OCI-LY7 (cell line): ENCODE measurements at regions not wholly inside any gene's neighbourhood (a gene's known extent, or its start where the extent isn't known, plus 50 kb on each side); places are given as distances from the start of the nearest gene placed in this dataset.

Experiments
- BruUV-seq: library from RNA; stranded (reverse); fragments of 400-500 nt; replicated peaks from 2 replicates; lab custom pipeline; 2021; lab: Mats Ljungman, UMichigan
- CTCF ChIA-PET: fragments of 300-600 bp; sonication (Branson Sonifier 250); formaldehyde crosslinking; loops from one replicate; lab custom pipeline; 2022; ENCODE audit warnings: antibody characterized with exemption; ENCODE audit not compliant: unreplicated experiment; lab: Charles Lee
- POLR2A ChIA-PET: fragments of 300-600 bp; sonication (Branson Sonifier 250); formaldehyde crosslinking; loops from one replicate; lab custom pipeline; 2022; ENCODE audit warnings: antibody characterized with exemption; lab: Charles Lee
- DNase-seq: peaks from one replicate; pipeline ENCODE4 v3.0.0-alpha.2; 2015; ENCODE audit warnings: low spot score
- H2AFZ ChIP-seq: fragments of 200-600 bp; sonication (generic), shearing (Covaris generic); 2 replicates; pipeline ENCODE4 v1.6.1; 2014; ENCODE audit warnings: mild to moderate bottlenecking, antibody characterized with exemption, low read length, moderate library complexity
- H3K27ac ChIP-seq: fragments of 200-600 bp; sonication (generic); 2 replicates; pipeline ENCODE4 v1.5.1; 2014; ENCODE audit warnings: mixed run types, low read depth, mild to moderate bottlenecking, moderate library complexity, low read length, inconsistent platforms; ENCODE audit not compliant: poor library complexity, severe bottlenecking
- H3K36me3 ChIP-seq: fragments of 200-600 bp; sonication (generic); 2 replicates; pipeline ENCODE4 v1.6.1; 2014; ENCODE audit warnings: mild to moderate bottlenecking, antibody characterized with exemption, low read length, moderate library complexity, mixed read lengths; ENCODE audit not compliant: insufficient read depth
- H3K4me1 ChIP-seq: fragments of 200-600 bp; sonication (generic); 2 replicates; pipeline ENCODE4 v1.5.1; 2014; ENCODE audit warnings: mild to moderate bottlenecking, low read length; ENCODE audit not compliant: insufficient read depth, poor library complexity, severe bottlenecking
- H3K4me2 ChIP-seq: fragments of 200-600 bp; sonication (generic); 2 replicates; pipeline ENCODE4 v1.6.1; 2014; ENCODE audit warnings: mild to moderate bottlenecking, low read length
- H3K4me3 ChIP-seq: fragments of 200-600 bp; sonication (generic); 2 replicates; pipeline ENCODE4 v1.5.1; 2014; ENCODE audit warnings: mild to moderate bottlenecking, low read depth, low read length; ENCODE audit not compliant: poor library complexity, severe bottlenecking
- H3K79me2 ChIP-seq: fragments of 200-600 bp; sonication (generic); 2 replicates; pipeline ENCODE4 v1.6.1; 2016; ENCODE audit warnings: low read depth, mild to moderate bottlenecking, low read length, moderate library complexity, mixed read lengths; ENCODE audit not compliant: insufficient read depth
- H3K9me2 ChIP-seq: fragments of 200-600 bp; sonication (generic); 2 replicates; pipeline ENCODE4 v1.6.1; 2016; ENCODE audit warnings: mild to moderate bottlenecking, low read length, mixed read lengths; ENCODE audit not compliant: insufficient read depth
- H3K9me3 ChIP-seq: fragments of 200-600 bp; sonication (generic); 2 replicates; pipeline ENCODE4 v1.6.1; 2014; ENCODE audit warnings: mild to moderate bottlenecking, mixed run types, low read length, mixed read lengths
- H4K20me1 ChIP-seq: fragments of 200-600 bp; sonication (generic); 2 replicates; pipeline ENCODE4 v1.6.1; 2014; ENCODE audit warnings: mild to moderate bottlenecking, antibody characterized with exemption, low read length, moderate library complexity, mixed read lengths; ENCODE audit not compliant: insufficient read depth
- CTCF ChIP-seq: fragments of 200-600 bp; sonication (generic); conservative IDR thresholded peaks from 2 replicates; pipeline ENCODE4 v1.5.1; 2014; ENCODE audit warnings: mild to moderate bottlenecking, antibody characterized with exemption, low read length, moderate library complexity, mixed read lengths
- EZH2phosphoT487 ChIP-seq: fragments of 200-600 bp; sonication (generic); IDR thresholded peaks from 2 replicates; pipeline ENCODE4 v1.6.1; 2018; ENCODE audit warnings: low read depth, borderline replicate concordance, mild to moderate bottlenecking, mixed run types, antibody characterized with exemption, low read length, moderate library complexity, mixed read lengths
- intact Hi-C: fragments of 100-400 bp; cut with micrococcal nuclease; formaldehyde crosslinking; loops from one replicate; pipeline ENCODE4 v1.10.0; 2022; ENCODE audit not compliant: unreplicated experiment

- TF ChIP-seq EZH2phosphoT487, result no peak
- no peak for TF ChIP-seq CTCF
- no TSS peak for BruUV-seq
- intact Hi-C loops, result no loop called here
- H3K9me2 ChIP-seq, result no peaks in the 10 kb centered on the region
- no peak overlapping the region for H3K4me2 ChIP-seq
- CTCF ChIA-PET, result no interaction called here
- no peaks in the 10 kb centered on the region for H3K4me1 ChIP-seq
- no peak overlapping the region for H3K4me3 ChIP-seq
- no peaks in the 10 kb centered on the region for H3K9me3 ChIP-seq
- no peaks in the 10 kb centered on the region for H4K20me1 ChIP-seq
- no peak for DNase-seq
- H3K27ac ChIP-seq, result no peak overlapping the region
- H2AFZ ChIP-seq, result no peak overlapping the region
- no peaks in the 10 kb centered on the region for H3K36me3 ChIP-seq
- H3K79me2 ChIP-seq, result no peaks in the 10 kb centered on the region
- POLR2A ChIA-PET, result no interaction called here
Measured at GRCh38 chr11:28939381-28939780, 831.2 kb downstream of the METTL15 start.

GRCh38 chr11:28938091-28938490 lies 829.9 kb downstream of the METTL15 start:
- H3K4me1 ChIP-seq, result no peaks in the 10 kb centered on the region
- no peak overlapping the region for H3K27ac ChIP-seq
- no peak for TF ChIP-seq CTCF
- no peaks in the 10 kb centered on the region for H3K36me3 ChIP-seq
- H3K9me2 ChIP-seq, result no peaks in the 10 kb centered on the region
- intact Hi-C loops, result no loop called here
- no peaks in the 10 kb centered on the region for H3K9me3 ChIP-seq
- no peaks in the 10 kb centered on the region for H3K79me2 ChIP-seq
- no peak overlapping the region for H2AFZ ChIP-seq
- no peak overlapping the region for H3K4me2 ChIP-seq
- no peak overlapping the region for H3K4me3 ChIP-seq
- no TSS peak for BruUV-seq
- ChIA-PET POLR2A (no interaction called here), CTCF (no interaction called here)
- DNase-seq, result no peak
- no peaks in the 10 kb centered on the region for H4K20me1 ChIP-seq

GRCh38 chr11:28932940-28933339 lies 824.8 kb downstream of the METTL15 start:
- H3K4me2 ChIP-seq, result no peak overlapping the region
- TF ChIP-seq CTCF (no peak), EZH2phosphoT487 (no peak)
- DNase-seq, result no peak
- no peaks in the 10 kb centered on the region for H3K9me3 ChIP-seq
- CTCF ChIA-PET, result no interaction called here
- no peak overlapping the region for H2AFZ ChIP-seq
- intact Hi-C loops, result no loop called here
- no peak overlapping the region for H3K4me3 ChIP-seq
- H4K20me1 ChIP-seq, result no peaks in the 10 kb centered on the region
- H3K79me2 ChIP-seq, result no peaks in the 10 kb centered on the region
- BruUV-seq, result no TSS peak
- POLR2A ChIA-PET, result no interaction called here
- no peak overlapping the region for H3K27ac ChIP-seq
- H3K4me1 ChIP-seq, result no peaks in the 10 kb centered on the region
- no peaks in the 10 kb centered on the region for H3K36me3 ChIP-seq
- no peaks in the 10 kb centered on the region for H3K9me2 ChIP-seq
